Neural cell (in vitro differentiated cells): ENCODE measurements at regions not wholly inside any gene's neighbourhood (a gene's known extent, or its start where the extent isn't known, plus 50 kb on each side); places are given as distances from the start of the nearest gene placed in this dataset.

Experiments
- H2AFZ ChIP-seq: fragments of 200-600, 300-800 bp; sonication (generic), shearing (Covaris generic); 2 replicates; pipeline ENCODE4 v1.6.0; 2014; ENCODE audit warnings: low read depth, mild to moderate bottlenecking, antibody characterized with exemption, low read length, moderate library complexity
- H3F3A ChIP-seq: fragments of 200-600 bp; shearing (Covaris generic); 2 replicates; pipeline ENCODE4 v1.6.1; 2016; ENCODE audit warnings: mild to moderate bottlenecking, moderate library complexity, mixed read lengths, antibody characterized with exemption, low read length; ENCODE audit not compliant: insufficient read depth, poor library complexity, severe bottlenecking
- H3K27ac ChIP-seq: fragments of 200-600, 300-800 bp; sonication (generic), shearing (Covaris generic); 2 replicates; pipeline ENCODE4 v1.5.1; 2014; ENCODE audit warnings: mild to moderate bottlenecking, low read length, moderate library complexity
- H3K27me3 ChIP-seq: fragments of 300-800, 200-600 bp; sonication (generic), shearing (Covaris generic); 2 replicates; pipeline ENCODE4 v1.6.0; 2014; ENCODE audit warnings: mild to moderate bottlenecking, low read depth, low read length, moderate library complexity; ENCODE audit not compliant: insufficient read depth
- H3K36me3 ChIP-seq: fragments of 300-800, 200-600 bp; sonication (generic), shearing (Covaris generic); 2 replicates; pipeline ENCODE4 v1.5.1; 2014; ENCODE audit warnings: mild to moderate bottlenecking, antibody characterized with exemption, low read length, moderate library complexity; ENCODE audit not compliant: insufficient read depth
- H3K4me2 ChIP-seq: fragments of 300-800, 200-600 bp; sonication (generic), shearing (Covaris generic); 2 replicates; pipeline ENCODE4 v1.6.0; 2014; ENCODE audit warnings: mild to moderate bottlenecking, low read length
- H3K4me3 ChIP-seq: fragments of 300-800, 200-600 bp; sonication (generic), shearing (Covaris generic); 2 replicates; pipeline ENCODE4 v1.5.1; 2014; ENCODE audit warnings: mild to moderate bottlenecking, low read length, moderate library complexity
- H3K79me2 ChIP-seq: fragments of 200-600 bp; shearing (Covaris generic); replicated peaks from 2 replicates; pipeline ENCODE4 v1.6.0; 2014; ENCODE audit warnings: mild to moderate bottlenecking, low read length, moderate library complexity; ENCODE audit not compliant: insufficient read depth
- H3K9ac ChIP-seq: fragments of 300-800, 200-600 bp; sonication (generic), shearing (Covaris generic); 2 replicates; pipeline ENCODE4 v1.6.1; 2016; ENCODE audit warnings: mild to moderate bottlenecking, low read length, mixed read lengths
- H3K9me2 ChIP-seq: fragments of 200-600 bp; shearing (Covaris generic); 2 replicates; pipeline ENCODE4 v1.6.1; 2016; ENCODE audit warnings: mild to moderate bottlenecking, low read length, mixed read lengths; ENCODE audit not compliant: insufficient read depth
- H3K9me3 ChIP-seq: fragments of 200-600, 300-800 bp; sonication (generic), shearing (Covaris generic); 2 replicates; pipeline ENCODE4 v1.6.1; 2016; ENCODE audit warnings: mild to moderate bottlenecking, mixed run types, low read length, moderate library complexity, mixed read lengths
- H4K20me1 ChIP-seq: fragments of 200-600 bp; shearing (Covaris generic); 2 replicates; pipeline ENCODE4 v1.6.1; 2016; ENCODE audit warnings: mild to moderate bottlenecking, mixed run types; ENCODE audit not compliant: insufficient read depth
- EP300 ChIP-seq: fragments of 450-650 bp; conservative IDR thresholded peaks from 2 replicates; pipeline ENCODE4 v1.6.1; 2014; ENCODE audit warnings: antibody characterized with exemption, mild to moderate bottlenecking, moderate library complexity; ENCODE audit not compliant: poor library complexity, severe bottlenecking
- EZH2 ChIP-seq: fragments of 200-600, 300-800 bp; shearing (Covaris generic), sonication (generic); IDR thresholded peaks from 2 replicates; pipeline ENCODE4 v1.6.1; 2014; ENCODE audit warnings: antibody characterized with exemption, low read length, borderline replicate concordance, mild to moderate bottlenecking; ENCODE audit not compliant: insufficient read depth, poor library complexity, severe bottlenecking
- MXI1 ChIP-seq: fragments of 450-650 bp; conservative IDR thresholded peaks from 2 replicates; pipeline ENCODE4 v1.6.1; 2014; ENCODE audit warnings: antibody characterized with exemption, mild to moderate bottlenecking; ENCODE audit not compliant: poor library complexity, severe bottlenecking
- POLR2AphosphoS5 ChIP-seq: IDR thresholded peaks from 2 replicates; pipeline ENCODE4 v1.6.1; 2012
- RAD21 ChIP-seq: fragments of 450-650 bp; conservative IDR thresholded peaks from 2 replicates; pipeline ENCODE4 v1.6.1; 2014; ENCODE audit warnings: antibody characterized with exemption, mild to moderate bottlenecking, moderate library complexity
- SMC3 ChIP-seq: fragments of 450-650 bp; conservative IDR thresholded peaks from 2 replicates; pipeline ENCODE4 v1.6.1; 2014; ENCODE audit warnings: antibody characterized with exemption, mild to moderate bottlenecking, moderate library complexity; ENCODE audit not compliant: poor library complexity
- TAF1 ChIP-seq: IDR thresholded peaks from 2 replicates; pipeline ENCODE4 v1.6.1; 2012; ENCODE audit warnings: low read depth
- TF ChIP-seq, protein P1 (sequence below): fragments of 450-650 bp; IDR thresholded peaks from 2 replicates; pipeline ENCODE4 v1.5.1; 2014; ENCODE audit warnings: antibody characterized with exemption, mild to moderate bottlenecking, moderate library complexity; ENCODE audit not compliant: poor library complexity, severe bottlenecking
- TF ChIP-seq, protein P2 (sequence below): IDR thresholded peaks from 2 replicates; pipeline ENCODE4 v1.6.1; 2012; ENCODE audit warnings: borderline replicate concordance

DNA sequence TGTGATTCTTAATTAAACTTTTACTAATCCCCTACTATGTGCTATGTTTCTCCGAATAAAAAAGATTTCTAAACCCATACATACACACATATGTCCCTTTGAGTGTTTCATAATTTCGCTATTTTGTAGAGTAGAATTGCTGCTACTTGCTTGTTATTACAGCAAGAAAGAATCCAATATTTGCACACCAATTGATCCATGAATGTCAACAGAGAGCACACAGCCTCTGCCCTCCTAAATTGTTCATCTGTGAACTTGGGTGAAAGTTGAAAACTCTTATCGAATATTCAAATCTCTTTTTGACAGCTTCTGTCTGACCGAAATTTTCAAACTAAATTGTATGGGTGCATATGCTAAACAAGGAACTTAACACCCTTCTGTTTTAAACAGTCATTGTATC lies 83.4 kb upstream of the RASEF start:
- Histone ChIP-seq H3K4me2 (no peak overlapping the region), H3K9me3 (no peaks in the 10 kb centered on the region), H3F3A (no peaks in the 10 kb centered on the region), H3K27me3 (no peaks in the 10 kb centered on the region), H3K79me2 (no peaks in the 10 kb centered on the region), H4K20me1 (no peaks in the 10 kb centered on the region), H3K27ac (no peak overlapping the region), H3K9ac (no peak overlapping the region), H3K4me3 (no peak overlapping the region), H3K36me3 (no peaks in the 10 kb centered on the region), H2AFZ (no peak overlapping the region), H3K9me2 (no peaks in the 10 kb centered on the region)
- no peak for TF ChIP-seq MXI1
- TF ChIP-seq RAD21: no peak
- no peak for TF ChIP-seq POLR2AphosphoS5
- no peak for TF ChIP-seq EZH2
- TF ChIP-seq, protein P1, sequence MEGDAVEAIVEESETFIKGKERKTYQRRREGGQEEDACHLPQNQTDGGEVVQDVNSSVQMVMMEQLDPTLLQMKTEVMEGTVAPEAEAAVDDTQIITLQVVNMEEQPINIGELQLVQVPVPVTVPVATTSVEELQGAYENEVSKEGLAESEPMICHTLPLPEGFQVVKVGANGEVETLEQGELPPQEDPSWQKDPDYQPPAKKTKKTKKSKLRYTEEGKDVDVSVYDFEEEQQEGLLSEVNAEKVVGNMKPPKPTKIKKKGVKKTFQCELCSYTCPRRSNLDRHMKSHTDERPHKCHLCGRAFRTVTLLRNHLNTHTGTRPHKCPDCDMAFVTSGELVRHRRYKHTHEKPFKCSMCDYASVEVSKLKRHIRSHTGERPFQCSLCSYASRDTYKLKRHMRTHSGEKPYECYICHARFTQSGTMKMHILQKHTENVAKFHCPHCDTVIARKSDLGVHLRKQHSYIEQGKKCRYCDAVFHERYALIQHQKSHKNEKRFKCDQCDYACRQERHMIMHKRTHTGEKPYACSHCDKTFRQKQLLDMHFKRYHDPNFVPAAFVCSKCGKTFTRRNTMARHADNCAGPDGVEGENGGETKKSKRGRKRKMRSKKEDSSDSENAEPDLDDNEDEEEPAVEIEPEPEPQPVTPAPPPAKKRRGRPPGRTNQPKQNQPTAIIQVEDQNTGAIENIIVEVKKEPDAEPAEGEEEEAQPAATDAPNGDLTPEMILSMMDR: no peak
- no peak for TF ChIP-seq TAF1
- TF ChIP-seq, protein P2, sequence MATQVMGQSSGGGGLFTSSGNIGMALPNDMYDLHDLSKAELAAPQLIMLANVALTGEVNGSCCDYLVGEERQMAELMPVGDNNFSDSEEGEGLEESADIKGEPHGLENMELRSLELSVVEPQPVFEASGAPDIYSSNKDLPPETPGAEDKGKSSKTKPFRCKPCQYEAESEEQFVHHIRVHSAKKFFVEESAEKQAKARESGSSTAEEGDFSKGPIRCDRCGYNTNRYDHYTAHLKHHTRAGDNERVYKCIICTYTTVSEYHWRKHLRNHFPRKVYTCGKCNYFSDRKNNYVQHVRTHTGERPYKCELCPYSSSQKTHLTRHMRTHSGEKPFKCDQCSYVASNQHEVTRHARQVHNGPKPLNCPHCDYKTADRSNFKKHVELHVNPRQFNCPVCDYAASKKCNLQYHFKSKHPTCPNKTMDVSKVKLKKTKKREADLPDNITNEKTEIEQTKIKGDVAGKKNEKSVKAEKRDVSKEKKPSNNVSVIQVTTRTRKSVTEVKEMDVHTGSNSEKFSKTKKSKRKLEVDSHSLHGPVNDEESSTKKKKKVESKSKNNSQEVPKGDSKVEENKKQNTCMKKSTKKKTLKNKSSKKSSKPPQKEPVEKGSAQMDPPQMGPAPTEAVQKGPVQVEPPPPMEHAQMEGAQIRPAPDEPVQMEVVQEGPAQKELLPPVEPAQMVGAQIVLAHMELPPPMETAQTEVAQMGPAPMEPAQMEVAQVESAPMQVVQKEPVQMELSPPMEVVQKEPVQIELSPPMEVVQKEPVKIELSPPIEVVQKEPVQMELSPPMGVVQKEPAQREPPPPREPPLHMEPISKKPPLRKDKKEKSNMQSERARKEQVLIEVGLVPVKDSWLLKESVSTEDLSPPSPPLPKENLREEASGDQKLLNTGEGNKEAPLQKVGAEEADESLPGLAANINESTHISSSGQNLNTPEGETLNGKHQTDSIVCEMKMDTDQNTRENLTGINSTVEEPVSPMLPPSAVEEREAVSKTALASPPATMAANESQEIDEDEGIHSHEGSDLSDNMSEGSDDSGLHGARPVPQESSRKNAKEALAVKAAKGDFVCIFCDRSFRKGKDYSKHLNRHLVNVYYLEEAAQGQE: no peak
- TF ChIP-seq SMC3: no peak
- TF ChIP-seq EP300: no peak

GRCh38 chr9:83144492-83144891 lies 81.5 kb upstream of the RASEF start:
- Histone ChIP-seq H3K27me3 (no peaks in the 10 kb centered on the region), H3K27ac (no peak overlapping the region), H3F3A (no peaks in the 10 kb centered on the region), H3K36me3 (no peaks in the 10 kb centered on the region), H4K20me1 (no peaks in the 10 kb centered on the region), H3K9me2 (no peaks in the 10 kb centered on the region), H3K9ac (no peak overlapping the region), H2AFZ (no peak overlapping the region), H3K9me3 (no peaks in the 10 kb centered on the region), H3K4me3 (no peak overlapping the region), H3K4me2 (no peak overlapping the region), H3K79me2 (no peaks in the 10 kb centered on the region)
- no peak for TF ChIP-seq RAD21
- TF ChIP-seq EP300: no peak
- no peak for TF ChIP-seq SMC3
- no peak for TF ChIP-seq TAF1
- TF ChIP-seq, protein P2: no peak
- TF ChIP-seq EZH2: no peak
- TF ChIP-seq, protein P1: no peak
- TF ChIP-seq POLR2AphosphoS5: no peak
- no peak for TF ChIP-seq MXI1
